ENCODE measurements at regions not wholly inside any gene's neighbourhood (a gene's known extent, or its start where the extent isn't known, plus 50 kb on each side); places are given as distances from the start of the nearest gene placed in this dataset.

DNA sequence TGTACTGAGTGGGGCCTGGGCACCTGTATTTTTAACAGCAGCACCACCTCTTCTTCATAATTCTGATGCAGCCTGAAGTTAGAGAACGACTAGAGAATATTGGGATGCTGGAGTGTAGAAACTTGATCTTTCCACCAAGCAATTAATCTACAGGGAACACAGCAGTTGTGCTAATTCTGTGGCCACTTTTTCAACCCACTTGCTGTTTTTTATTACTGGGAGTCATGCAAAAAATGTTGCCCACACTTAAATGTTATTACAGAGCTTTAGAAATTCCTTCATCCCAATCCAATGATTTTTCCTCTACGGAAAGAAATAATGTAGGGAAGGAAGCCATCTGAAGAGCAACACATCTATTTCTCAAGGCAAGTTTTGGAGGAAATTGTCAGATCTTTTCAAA lies 190.9 kb upstream of the TUT7 start (continued):
- TF ChIP-seq, protein P1, sequence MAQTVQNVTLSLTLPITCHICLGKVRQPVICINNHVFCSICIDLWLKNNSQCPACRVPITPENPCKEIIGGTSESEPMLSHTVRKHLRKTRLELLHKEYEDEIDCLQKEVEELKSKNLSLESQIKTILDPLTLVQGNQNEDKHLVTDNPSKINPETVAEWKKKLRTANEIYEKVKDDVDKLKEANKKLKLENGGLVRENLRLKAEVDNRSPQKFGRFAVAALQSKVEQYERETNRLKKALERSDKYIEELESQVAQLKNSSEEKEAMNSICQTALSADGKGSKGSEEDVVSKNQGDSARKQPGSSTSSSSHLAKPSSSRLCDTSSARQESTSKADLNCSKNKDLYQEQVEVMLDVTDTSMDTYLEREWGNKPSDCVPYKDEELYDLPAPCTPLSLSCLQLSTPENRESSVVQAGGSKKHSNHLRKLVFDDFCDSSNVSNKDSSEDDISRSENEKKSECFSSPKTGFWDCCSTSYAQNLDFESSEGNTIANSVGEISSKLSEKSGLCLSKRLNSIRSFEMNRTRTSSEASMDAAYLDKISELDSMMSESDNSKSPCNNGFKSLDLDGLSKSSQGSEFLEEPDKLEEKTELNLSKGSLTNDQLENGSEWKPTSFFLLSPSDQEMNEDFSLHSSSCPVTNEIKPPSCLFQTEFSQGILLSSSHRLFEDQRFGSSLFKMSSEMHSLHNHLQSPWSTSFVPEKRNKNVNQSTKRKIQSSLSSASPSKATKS (CRISPR knock-in tag; IDR thresholded peaks at IDR 0.05) = no peak

DNA sequence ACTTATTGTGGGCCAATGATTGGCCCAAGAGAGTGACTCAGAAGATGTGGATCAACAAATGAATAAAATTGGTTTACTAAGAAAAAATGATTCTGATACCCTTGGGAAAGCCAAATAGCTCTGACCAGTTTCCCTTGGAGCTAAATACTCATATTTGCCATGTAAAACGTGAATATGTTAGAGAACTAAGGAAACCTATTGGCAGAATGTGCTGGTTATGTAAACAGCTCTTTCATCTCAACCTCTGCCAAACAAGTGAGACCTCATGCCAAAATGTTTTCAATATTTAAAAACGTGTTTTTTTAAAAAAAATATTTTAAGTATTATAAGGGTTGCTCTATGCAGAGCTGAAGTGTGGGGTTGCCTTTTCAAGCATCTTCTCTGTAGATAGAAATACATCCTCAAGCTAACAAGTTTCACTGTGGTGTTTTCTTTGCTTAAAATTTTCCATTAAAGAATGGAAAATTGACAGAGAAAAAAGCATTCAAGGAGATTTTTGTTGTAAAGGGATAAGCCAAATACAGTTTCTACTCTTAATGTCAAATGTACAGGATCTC lies 186.9 kb upstream of the TUT7 start:
- Histone ChIP-seq H3K4me3 (no peak overlapping the region), H3K27me3 (ENCODE audit: control insufficient read depth in 2 of 2, insufficient read depth in 2 of 2, low read length in 2 of 2) (no peaks in the 10 kb centered on the region; a peak in 1 of 5 replicates), H2AFZ (ENCODE audit: low read depth, low read length) (no peak overlapping the region), H3K79me2 (ENCODE audit: control insufficient read depth, insufficient read depth, low read length) (no peaks in the 10 kb centered on the region), H3K9me3 (replicated peaks; ENCODE audit: control insufficient read depth, insufficient read depth, low read depth, low read length) (no peaks in the 10 kb centered on the region), H3K9ac (ENCODE audit: insufficient read depth in 1 of 2, low read depth in 2 of 2, low read length in 2 of 2) (no peak overlapping the region), H3K4me2 (ENCODE audit: insufficient read depth, low read length) (no peak overlapping the region), H3K9me1 (ENCODE audit: control insufficient read depth, insufficient read depth, low read length) (no peaks in the 10 kb centered on the region), H3K27ac (ENCODE audit: extremely low read depth, low read depth, low read length) (no peak overlapping the region), H3K4me1 (replicated peaks in 1 of 2; ENCODE audit: control insufficient read depth in 2 of 2, insufficient read depth in 2 of 2, low read length in 2 of 2) (no peaks in the 10 kb centered on the region), H3K36me3 (ENCODE audit: control insufficient read depth, insufficient read depth, low read length) (no peaks in the 10 kb centered on the region), H4K20me1 (replicated peaks; ENCODE audit: control insufficient read depth, insufficient read depth, low read length) (no peaks in the 10 kb centered on the region)
- CTCF ChIA-PET (ENCODE audit: low intra/inter-chr PET ratio) = no interaction called here
- WGBS (ENCODE audit: insufficient coverage, low coverage, missing lambda C conversion rate) = 0% methylated on average over 2 of the region's 2 CpGs
- no peak for TF ChIP-seq ARID2 (IDR thresholded peaks at IDR 0.05)
- no peak for TF ChIP-seq SNRNP70 (optimal IDR thresholded peaks at IDR 0.05; ENCODE audit: low read depth, low read length)
- TF ChIP-seq, protein P2, sequence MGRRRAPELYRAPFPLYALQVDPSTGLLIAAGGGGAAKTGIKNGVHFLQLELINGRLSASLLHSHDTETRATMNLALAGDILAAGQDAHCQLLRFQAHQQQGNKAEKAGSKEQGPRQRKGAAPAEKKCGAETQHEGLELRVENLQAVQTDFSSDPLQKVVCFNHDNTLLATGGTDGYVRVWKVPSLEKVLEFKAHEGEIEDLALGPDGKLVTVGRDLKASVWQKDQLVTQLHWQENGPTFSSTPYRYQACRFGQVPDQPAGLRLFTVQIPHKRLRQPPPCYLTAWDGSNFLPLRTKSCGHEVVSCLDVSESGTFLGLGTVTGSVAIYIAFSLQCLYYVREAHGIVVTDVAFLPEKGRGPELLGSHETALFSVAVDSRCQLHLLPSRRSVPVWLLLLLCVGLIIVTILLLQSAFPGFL (CRISPR knock-in tag; IDR thresholded peaks at IDR 0.05) = no peak
- no peak for TF ChIP-seq TCF3 (CRISPR knock-in tag; IDR thresholded peaks at IDR 0.05)
- TF ChIP-seq FOXK2 (conservative IDR thresholded peaks at IDR 0.05 in 1 of 2, IDR thresholded peaks at IDR 0.05 in 1 of 2; ENCODE audit: low read depth in 2 of 2) = no peak
- no peak for TF ChIP-seq RBBP5 (IDR thresholded peaks at IDR 0.05; ENCODE audit: borderline replicate concordance, insufficient read depth, low read length, poor library complexity, severe bottlenecking)
- no peak for TF ChIP-seq NFE2L1 (tag; IDR thresholded peaks at IDR 0.05; ENCODE audit: borderline replicate concordance, low read depth)
- no peak for TF ChIP-seq NFXL1 (CRISPR knock-in tag; IDR thresholded peaks at IDR 0.05)
- TF ChIP-seq SMARCA4 (IDR thresholded peaks at IDR 0.05) = no peak
- no peak for TF ChIP-seq MED1 (CRISPR knock-in tag; IDR thresholded peaks at IDR 0.05; ENCODE audit: borderline replicate concordance)
- TF ChIP-seq ATF7 (IDR thresholded peaks at IDR 0.05) = no peak
- TF ChIP-seq, protein P3, sequence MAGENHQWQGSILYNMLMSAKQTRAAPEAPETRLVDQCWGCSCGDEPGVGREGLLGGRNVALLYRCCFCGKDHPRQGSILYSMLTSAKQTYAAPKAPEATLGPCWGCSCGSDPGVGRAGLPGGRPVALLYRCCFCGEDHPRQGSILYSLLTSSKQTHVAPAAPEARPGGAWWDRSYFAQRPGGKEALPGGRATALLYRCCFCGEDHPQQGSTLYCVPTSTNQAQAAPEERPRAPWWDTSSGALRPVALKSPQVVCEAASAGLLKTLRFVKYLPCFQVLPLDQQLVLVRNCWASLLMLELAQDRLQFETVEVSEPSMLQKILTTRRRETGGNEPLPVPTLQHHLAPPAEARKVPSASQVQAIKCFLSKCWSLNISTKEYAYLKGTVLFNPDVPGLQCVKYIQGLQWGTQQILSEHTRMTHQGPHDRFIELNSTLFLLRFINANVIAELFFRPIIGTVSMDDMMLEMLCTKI (IDR thresholded peaks at IDR 0.05; ENCODE audit: partially characterized antibody) = no peak
- TF ChIP-seq JUNB (CRISPR knock-in tag; conservative IDR thresholded peaks at IDR 0.05) = no peak
- TF ChIP-seq, protein P4, sequence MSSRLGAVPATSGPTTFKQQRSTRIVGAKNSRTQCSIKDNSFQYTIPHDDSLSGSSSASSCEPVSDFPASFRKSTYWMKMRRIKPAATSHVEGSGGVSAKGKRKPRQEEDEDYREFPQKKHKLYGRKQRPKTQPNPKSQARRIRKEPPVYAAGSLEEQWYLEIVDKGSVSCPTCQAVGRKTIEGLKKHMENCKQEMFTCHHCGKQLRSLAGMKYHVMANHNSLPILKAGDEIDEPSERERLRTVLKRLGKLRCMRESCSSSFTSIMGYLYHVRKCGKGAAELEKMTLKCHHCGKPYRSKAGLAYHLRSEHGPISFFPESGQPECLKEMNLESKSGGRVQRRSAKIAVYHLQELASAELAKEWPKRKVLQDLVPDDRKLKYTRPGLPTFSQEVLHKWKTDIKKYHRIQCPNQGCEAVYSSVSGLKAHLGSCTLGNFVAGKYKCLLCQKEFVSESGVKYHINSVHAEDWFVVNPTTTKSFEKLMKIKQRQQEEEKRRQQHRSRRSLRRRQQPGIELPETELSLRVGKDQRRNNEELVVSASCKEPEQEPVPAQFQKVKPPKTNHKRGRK (tag; IDR thresholded peaks at IDR 0.05) = no peak
- POLR2A ChIA-PET = no interaction called here
- intact Hi-C loops (cut with micrococcal nuclease) = no loop called here
- in situ Hi-C loops (cut with MboI) = no loop called here
- DNase-seq (ENCODE audit: extremely low read depth in 1 of 4, low spot score in 3 of 4) = no peak
- ATAC-seq = no peak
- no TSS peak for BruUV-seq (replicated peaks)
- FAIRE-seq = no peak

All from K562 (cell line).